ENCODE measurements at regions not wholly inside any gene's neighbourhood (a gene's known extent, or its start where the extent isn't known, plus 50 kb on each side); places are given as distances from the start of the nearest gene placed in this dataset.

DNA sequence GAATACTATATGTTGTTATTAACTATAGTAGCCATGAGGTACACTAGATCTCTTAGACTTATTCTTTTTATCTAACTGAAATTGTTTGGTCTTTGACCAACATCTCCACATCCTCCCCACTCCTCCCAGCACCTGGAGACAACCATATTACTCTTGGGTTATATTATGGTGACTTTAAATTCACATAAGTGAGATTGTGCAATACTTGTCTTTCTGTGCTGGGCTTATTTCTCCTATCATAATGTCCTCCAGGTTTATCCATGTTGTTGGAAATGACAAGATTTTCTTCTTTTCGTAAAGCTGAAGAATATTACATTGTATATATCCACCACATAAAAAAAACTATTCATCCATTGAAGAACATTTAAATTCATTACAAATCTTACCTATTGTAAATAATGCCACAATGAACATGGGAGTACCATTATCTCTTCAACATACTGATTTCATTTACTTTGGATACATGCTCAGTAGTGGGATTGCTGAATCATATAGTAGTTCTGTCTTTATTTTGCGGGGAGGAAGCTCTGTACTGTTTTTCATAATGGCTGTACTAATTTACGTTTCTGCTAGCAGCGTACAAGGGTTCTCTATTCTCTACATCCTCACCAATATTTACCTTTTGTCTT, 159.2 kb upstream of the SCN7A start:
- TF ChIP-seq, protein P1, sequence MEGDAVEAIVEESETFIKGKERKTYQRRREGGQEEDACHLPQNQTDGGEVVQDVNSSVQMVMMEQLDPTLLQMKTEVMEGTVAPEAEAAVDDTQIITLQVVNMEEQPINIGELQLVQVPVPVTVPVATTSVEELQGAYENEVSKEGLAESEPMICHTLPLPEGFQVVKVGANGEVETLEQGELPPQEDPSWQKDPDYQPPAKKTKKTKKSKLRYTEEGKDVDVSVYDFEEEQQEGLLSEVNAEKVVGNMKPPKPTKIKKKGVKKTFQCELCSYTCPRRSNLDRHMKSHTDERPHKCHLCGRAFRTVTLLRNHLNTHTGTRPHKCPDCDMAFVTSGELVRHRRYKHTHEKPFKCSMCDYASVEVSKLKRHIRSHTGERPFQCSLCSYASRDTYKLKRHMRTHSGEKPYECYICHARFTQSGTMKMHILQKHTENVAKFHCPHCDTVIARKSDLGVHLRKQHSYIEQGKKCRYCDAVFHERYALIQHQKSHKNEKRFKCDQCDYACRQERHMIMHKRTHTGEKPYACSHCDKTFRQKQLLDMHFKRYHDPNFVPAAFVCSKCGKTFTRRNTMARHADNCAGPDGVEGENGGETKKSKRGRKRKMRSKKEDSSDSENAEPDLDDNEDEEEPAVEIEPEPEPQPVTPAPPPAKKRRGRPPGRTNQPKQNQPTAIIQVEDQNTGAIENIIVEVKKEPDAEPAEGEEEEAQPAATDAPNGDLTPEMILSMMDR (IDR thresholded peaks at IDR 0.05; ENCODE audit: insufficient read depth, low read depth, low read length) = no peak
- TF ChIP-seq EZH2 (IDR thresholded peaks at IDR 0.05; ENCODE audit: insufficient read depth, low read length) = no peak
